Hindlimb muscle (tissue), 1 donor: ENCODE measurements at regions not wholly inside any gene's neighbourhood (a gene's known extent, or its start where the extent isn't known, plus 50 kb on each side); places are given as distances from the start of the nearest gene placed in this dataset.
"Not testable (repeated sequence)": the region's sequence is repeated elsewhere in the genome, so short reads cannot be mapped to it uniquely, and the experiment has no call there.

Experiments used
- DNase-seq: peaks from one replicate; pipeline ENCODE4 v3.0.0-alpha.2; 2013

DNA sequence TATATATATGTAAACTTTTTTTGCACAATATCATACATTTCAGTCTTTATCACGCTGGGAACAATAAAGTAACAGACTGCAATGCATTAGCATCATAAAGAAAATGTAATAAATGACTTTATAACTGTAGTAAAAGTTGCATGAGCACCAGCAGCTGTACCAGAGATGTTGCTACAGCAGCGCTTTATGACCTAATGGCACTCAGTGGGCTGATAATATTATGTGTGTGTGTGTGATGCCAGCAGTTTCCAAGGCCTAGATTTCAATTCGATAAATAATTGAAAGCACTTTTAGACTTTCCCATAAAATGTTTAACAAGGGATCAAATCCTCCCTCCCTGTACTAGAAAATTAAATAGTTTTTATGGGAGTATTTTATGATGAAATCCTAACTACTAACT is 367.6 kb upstream of the AGA start:
- no peak for DNase-seq

- DNase-seq: no peak
Observed at GRCh38 chr4:177810220-177810619, 368.0 kb upstream of the AGA start.

GRCh38 chr4:177818392-177818791 is 376.2 kb upstream of the AGA start:
- not testable (repeated sequence) for DNase-seq

DNA sequence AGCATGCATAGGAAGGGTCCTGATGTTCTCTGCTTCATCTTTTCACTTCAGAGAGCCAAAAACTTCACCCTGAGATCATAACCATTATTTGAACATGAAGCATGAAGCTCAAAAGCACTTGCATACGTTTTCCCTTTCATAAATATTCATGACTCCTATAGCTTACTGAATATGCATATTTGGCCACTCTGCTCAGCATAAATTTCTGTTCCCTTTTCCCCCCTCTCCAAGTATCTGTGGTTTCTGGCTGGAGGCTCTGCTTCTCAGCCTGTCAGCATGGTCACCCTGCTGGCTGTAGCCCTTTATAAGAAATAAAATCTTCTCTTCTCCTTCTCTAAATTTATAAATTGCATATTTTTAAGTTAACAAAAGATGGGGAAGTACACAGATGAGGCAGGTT is 384.7 kb upstream of the AGA start:
- no peak for DNase-seq

DNA sequence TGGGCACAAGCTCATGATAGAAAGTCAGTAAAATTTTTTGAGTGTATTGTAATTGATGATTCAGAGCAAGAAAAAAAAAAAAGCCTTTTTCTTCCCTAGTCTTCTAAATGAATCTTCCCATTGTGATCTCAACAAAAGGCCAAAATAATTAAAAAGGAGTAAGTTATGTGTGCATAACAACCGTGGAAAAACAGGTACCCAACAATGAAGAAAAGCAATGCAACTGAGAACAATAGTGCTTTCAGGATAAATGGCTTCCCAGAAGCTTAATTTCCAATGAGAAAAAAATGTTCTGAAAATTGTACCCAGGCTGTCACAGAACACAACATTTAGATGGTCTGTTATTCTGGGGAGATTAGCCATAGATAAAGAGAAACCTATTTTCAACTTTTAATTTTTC is 399.0 kb upstream of the AGA start:
- DNase-seq: no peak

- DNase-seq: no peak
Observed at GRCh38 chr4:177853229-177853628, 411.0 kb upstream of the AGA start.

DNA sequence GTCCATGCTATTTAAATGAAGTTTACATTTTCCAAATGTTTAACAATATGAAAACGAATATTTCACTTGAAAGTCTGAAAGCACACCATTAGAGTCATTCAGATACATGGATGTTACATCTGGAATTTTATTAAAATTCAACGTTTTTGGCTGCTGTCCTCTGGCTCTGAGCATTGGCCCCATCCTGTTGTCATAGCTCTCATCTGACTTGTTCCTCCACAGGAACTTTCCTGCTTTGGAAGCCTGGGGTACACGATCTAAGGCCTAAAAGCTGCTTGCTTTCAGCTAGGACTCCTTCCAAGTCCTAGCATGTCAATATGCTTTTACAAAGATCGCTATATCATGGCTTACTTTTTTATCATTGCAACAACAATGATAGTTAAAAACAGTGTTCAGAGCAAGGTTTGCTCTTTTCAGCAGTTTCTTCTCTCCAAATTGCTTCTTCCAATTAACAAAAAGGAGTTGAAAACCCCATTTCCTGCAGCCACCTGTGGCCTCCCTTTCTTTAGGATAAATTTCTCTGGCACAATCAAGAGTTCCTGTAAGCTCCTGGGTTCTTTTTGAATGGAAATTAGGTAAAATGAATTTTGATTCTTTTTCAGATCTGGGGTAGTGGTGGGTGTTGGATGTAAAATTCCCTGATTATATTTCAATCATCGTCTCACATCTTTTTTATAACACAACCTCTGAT is 413.4 kb upstream of the AGA start:
- DNase-seq: peak; percentile 53

- no peak for DNase-seq
Observed at GRCh38 chr4:177860171-177860570, 417.9 kb upstream of the AGA start.

- no peak for DNase-seq
Observed at GRCh38 chr4:177861551-177862094, 419.4 kb upstream of the AGA start.

- no peak for DNase-seq
Observed at GRCh38 chr4:177862541-177863176, 420.4 kb upstream of the AGA start.

GRCh38 chr4:177879851-177880250 is 437.6 kb upstream of the AGA start:
- DNase-seq: no peak

- DNase-seq: no peak
Observed at GRCh38 chr4:177895136-177895535, 452.9 kb upstream of the AGA start.

DNA sequence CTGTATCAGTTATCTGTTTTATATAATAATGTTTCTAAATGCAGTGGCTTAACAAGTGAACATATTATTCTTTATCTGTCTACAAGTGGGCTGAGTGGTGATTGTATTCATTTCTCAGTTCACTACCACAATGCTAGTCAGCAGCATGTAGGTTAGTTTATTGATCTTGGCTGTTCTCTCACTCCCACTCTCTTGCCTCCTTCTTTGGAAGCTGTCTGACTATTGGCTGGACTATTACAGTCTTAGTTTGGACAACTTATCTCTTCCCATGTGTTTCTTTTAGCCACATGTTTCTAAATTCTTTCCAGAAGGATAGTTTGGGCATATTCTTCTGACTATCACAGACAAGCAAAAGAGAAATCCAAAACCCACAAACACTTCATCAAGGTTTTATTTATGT is 459.5 kb upstream of the AGA start:
- no peak for DNase-seq

DNA sequence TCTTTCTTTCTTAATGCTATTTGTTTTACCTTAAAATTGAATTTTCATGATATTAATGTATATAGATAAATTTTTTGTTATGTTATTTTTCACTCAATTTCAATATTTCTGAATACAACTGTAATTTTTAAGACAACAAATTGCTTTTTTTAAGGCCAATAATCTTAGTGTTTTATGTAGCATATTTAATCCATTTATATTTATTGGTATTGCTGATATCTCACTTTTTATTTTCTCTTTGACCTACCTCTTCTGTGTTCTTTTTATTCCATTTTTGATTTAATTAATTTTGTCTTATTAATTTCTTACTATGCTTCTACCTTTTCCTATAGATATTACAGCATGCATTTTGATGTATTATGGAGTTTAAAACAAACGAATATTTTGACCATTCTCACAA is 460.1 kb upstream of the AGA start:
- DNase-seq: no peak

- DNase-seq: no peak
Observed at GRCh38 chr4:177907736-177908424, 465.6 kb upstream of the AGA start.

DNA sequence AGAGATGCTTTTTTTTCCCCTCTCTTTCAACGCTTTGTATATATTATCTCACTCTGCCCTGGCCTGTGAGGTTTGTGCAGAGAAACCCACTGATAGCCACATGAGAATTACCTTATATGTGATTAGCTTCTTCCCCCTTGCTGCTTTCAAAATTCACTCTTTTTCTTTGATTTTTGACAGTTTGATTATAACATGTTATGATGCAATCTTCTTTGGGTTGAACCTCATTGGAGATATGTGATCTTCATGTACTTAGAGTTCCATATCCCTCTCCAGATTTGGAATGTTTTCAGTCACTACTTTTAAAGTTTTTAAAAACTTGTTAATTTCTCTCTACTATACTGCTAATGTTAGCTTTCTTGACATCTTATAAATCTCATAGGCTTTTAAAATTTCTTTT is 479.5 kb upstream of the AGA start:
- no peak for DNase-seq

DNA sequence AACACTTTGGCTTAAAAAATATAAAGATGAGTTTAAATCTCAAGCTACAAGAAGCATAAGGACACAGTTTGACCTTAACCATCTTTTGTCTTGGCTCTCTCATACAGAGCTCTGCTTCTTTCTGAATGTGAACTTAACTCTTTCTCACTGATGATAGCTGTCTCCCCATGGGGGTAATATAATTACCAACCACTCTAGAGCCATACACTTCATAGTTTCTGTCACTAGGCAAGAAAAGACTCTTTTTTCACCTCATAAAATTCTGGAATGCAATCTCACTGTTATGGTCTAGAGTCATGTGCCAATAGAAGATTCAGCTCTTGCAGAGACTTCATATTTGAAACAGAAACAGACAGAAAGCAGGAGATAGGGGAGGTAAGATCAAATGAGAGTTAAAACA is 481.7 kb upstream of the AGA start:
- no peak for DNase-seq

GRCh38 chr4:177937041-177937440 is 494.8 kb upstream of the AGA start:
- DNase-seq: no peak

DNA sequence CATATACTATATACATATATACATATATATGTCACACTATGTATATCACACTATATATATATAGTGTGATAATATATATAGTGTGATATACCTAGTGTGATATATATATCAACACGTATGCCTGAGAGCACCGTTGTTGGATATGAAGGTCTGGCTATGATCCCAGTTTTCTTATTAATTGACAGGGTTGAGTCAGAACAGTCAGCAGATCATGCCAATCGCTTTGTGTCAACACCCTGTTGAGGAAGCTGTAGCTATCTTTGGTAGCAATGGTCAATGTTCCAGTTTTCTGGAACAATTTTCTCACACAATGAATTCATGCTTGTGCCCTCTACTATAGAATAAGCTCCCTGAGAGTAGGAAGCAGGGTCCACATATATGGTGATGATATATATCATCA is 496.0 kb upstream of the AGA start:
- DNase-seq: no peak

DNA sequence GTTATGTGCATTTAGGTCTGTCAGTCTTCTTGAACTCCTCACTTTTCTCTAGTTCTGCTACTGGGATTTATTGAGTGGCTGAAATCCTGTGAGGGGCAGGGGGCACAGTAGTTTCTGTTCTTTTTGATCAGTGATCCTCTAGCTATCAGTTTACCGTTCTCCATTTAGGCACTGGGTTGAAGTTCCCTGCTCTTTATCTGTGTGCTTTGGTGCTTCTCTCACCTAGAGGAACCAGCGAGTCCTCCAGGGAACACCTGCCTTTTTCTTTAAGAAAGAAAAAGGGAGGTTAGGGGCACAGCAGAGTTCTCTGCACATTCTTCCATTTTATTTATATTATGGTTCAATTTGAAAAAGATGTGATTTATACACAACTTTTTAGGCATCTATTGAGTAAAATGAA is 503.0 kb upstream of the AGA start:
- DNase-seq: no peak

DNA sequence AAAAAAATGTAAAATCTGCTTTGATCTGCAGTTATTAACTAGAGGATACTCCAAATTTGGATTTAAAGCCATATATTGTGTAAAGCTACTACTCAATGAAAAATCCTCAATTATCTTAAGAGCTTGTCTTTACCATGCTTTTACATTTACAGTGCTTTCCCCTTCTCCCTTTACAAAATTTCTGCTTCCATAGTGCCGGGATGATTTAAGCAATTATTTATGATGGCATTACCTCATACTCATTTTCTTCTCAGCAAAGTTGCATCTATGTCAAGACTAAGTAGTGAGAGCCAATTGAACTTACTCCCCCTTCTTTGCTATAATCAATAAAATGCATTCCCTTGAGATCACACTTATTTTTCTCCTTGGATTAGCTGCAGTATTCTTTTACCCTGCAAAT is 505.4 kb upstream of the AGA start:
- no peak for DNase-seq

- DNase-seq: no peak
Observed at GRCh38 chr4:177948853-177949252, 506.6 kb upstream of the AGA start.

- DNase-seq: no peak
Observed at GRCh38 chr4:177951026-177951425, 508.8 kb upstream of the AGA start.

GRCh38 chr4:177952723-177953122 is 510.5 kb upstream of the AGA start:
- no peak for DNase-seq
